GM12878 (cell line): ENCODE measurements at regions not wholly inside any gene's neighbourhood (a gene's known extent, or its start where the extent isn't known, plus 50 kb on each side); places are given as distances from the start of the nearest gene placed in this dataset.

Experiments used
- ATAC-seq: fragments of 200-7000 bp; cut with Tn5 transposase; 3 replicates; pipeline ENCODE4 v1.9.1; 2020; ENCODE audit warnings: mild to moderate bottlenecking, moderate library complexity
- BruUV-seq: library from RNA; stranded (reverse); fragments of 400-500 nt; replicated peaks from 2 replicates; lab custom pipeline; 2021; lab: Mats Ljungman, UMichigan
- CTCF ChIA-PET: fragments of 300-600 bp; sonication (Branson Sonifier 250); formaldehyde crosslinking; extraction: SDS; loops from one replicate; lab custom pipeline; 2021; ENCODE audit warnings: inconsistent platforms; lab: Yijun Ruan, JAX
- POLR2A ChIA-PET: fragments of 350-600 bp; formaldehyde crosslinking; extraction: SDS; loops from one replicate; lab custom pipeline; 2021; ENCODE audit warnings: inconsistent platforms; lab: Charles Lee
- RAD21 ChIA-PET: fragments of 300-600 bp; sonication (Branson Sonifier 250); formaldehyde crosslinking; loops from one replicate; lab custom pipeline; 2023; ENCODE audit warnings: antibody characterized with exemption; ENCODE audit not compliant: unreplicated experiment; lab: Charles Lee
- SMC1A ChIA-PET: fragments of 300-600 bp; sonication (Branson Sonifier 250); formaldehyde crosslinking; loops from one replicate; lab custom pipeline; 2023; ENCODE audit not compliant: unreplicated experiment, uncharacterized antibody; lab: Charles Lee
- DNase-seq: peaks from one replicate; pipeline ENCODE4 v3.0.0-alpha.2; 2011; ENCODE audit warnings: low read depth, low spot score
- FAIRE-seq: peaks from 3 replicates; lab custom pipeline; 2011; peaks lifted over from hg19 to GRCh38; lab: Jason Lieb, UNC
- H2AFZ ChIP-seq: 2 replicates; pipeline ENCODE4 v1.6.0; 2011; ENCODE audit warnings: low read depth, low read length, control low read depth; ENCODE audit not compliant: control insufficient read depth
- H3K27ac ChIP-seq: 2 replicates; pipeline ENCODE4 v1.5.1; 2011; ENCODE audit warnings: control low read depth; ENCODE audit not compliant: control insufficient read depth, insufficient read depth
- H3K27me3 ChIP-seq, 2 experiments: replicated peaks in 1 of 2; 2 replicates each; pipeline versions ENCODE4 v1.6.0 to v1.6.1; 2011; ENCODE audit warnings: low read length in 1 of 2; ENCODE audit not compliant: control insufficient read depth in 2 of 2, insufficient read depth in 2 of 2
- H3K36me3 ChIP-seq, 2 experiments: 2 replicates each; pipeline ENCODE4 v1.5.1; 2011; ENCODE audit warnings: low read length in 1 of 2; ENCODE audit not compliant: control insufficient read depth in 2 of 2, insufficient read depth in 2 of 2
- H3K4me1 ChIP-seq: 2 replicates; pipeline ENCODE4 v1.6.1; 2011; ENCODE audit warnings: mild to moderate bottlenecking, low read length, moderate library complexity, mixed read lengths; ENCODE audit not compliant: control insufficient read depth, insufficient read depth
- H3K4me2 ChIP-seq: 2 replicates; pipeline ENCODE4 v1.6.0; 2011; ENCODE audit warnings: control low read depth; ENCODE audit not compliant: control insufficient read depth, insufficient read depth
- H3K4me3 ChIP-seq: fragments of 200-600 bp; sonication (generic); 2 replicates; pipeline ENCODE4 v1.5.1; 2016
- H3K79me2 ChIP-seq: 2 replicates; pipeline ENCODE4 v1.6.0; 2011; ENCODE audit warnings: low read length; ENCODE audit not compliant: control insufficient read depth, insufficient read depth
- H3K9ac ChIP-seq: 2 replicates; pipeline ENCODE4 v1.8.0; 2011; ENCODE audit warnings: low read length, control low read depth, mixed read lengths; ENCODE audit not compliant: control insufficient read depth, insufficient read depth
- H3K9me3 ChIP-seq: replicated peaks from 3 replicates; pipeline ENCODE4 v1.5.1; 2011; ENCODE audit warnings: mild to moderate bottlenecking, low read length; ENCODE audit not compliant: control insufficient read depth, insufficient read depth
- H4K20me1 ChIP-seq: 2 replicates; pipeline ENCODE4 v1.6.0; 2011; ENCODE audit not compliant: control insufficient read depth, insufficient read depth
- BRCA1 ChIP-seq: IDR thresholded peaks from 2 replicates; pipeline ENCODE4 v1.6.1; 2011; ENCODE audit warnings: low read depth, low read length, improper control_type of control experiment
- CBX5 ChIP-seq: sonication (generic); IDR thresholded peaks from 2 replicates; pipeline ENCODE4 v1.6.1; 2016; ENCODE audit warnings: low read depth, moderate library complexity, mild to moderate bottlenecking, inconsistent platforms
- EGR1 ChIP-seq, 2 experiments: IDR thresholded peaks; 1 replicate in 1 of 2; 2 replicates in 1 of 2; pipeline ENCODE4 v1.6.1; 2011 to 2012; ENCODE audit warnings: low read depth in 2 of 2, low read length in 2 of 2, borderline replicate concordance in 1 of 2, mild to moderate bottlenecking in 1 of 2, moderate library complexity in 1 of 2
- FOS ChIP-seq: IDR thresholded peaks from 3 replicates; pipeline ENCODE4 v1.6.1; 2011; ENCODE audit warnings: borderline replicate concordance; ENCODE audit not compliant: insufficient read length; ENCODE audit errors: extremely low read depth
- HCFC1 ChIP-seq: fragments of 150-350 bp; IDR thresholded peaks from 2 replicates; pipeline ENCODE4 v1.6.1; 2014; ENCODE audit warnings: low read length
- HDAC2 ChIP-seq: fragments of 200-600 bp; sonication (generic); IDR thresholded peaks from 2 replicates; pipeline ENCODE4 v1.6.1; 2017
- MLLT1 ChIP-seq: fragments of 450-650 bp; IDR thresholded peaks from 2 replicates; pipeline ENCODE4 v1.6.1; 2016; ENCODE audit warnings: mild to moderate bottlenecking
- MYC ChIP-seq: IDR thresholded peaks from 2 replicates; pipeline ENCODE4 v1.6.1; 2011; ENCODE audit warnings: mild to moderate bottlenecking, low read length, moderate library complexity, inconsistent platforms; ENCODE audit not compliant: insufficient read depth, insufficient replicate concordance, insufficient read length, severe bottlenecking
- PBX3 ChIP-seq: IDR thresholded peaks from 2 replicates; pipeline ENCODE4 v1.6.1; 2011; ENCODE audit warnings: mild to moderate bottlenecking, low read depth, low read length, moderate library complexity; ENCODE audit not compliant: insufficient replicate concordance
- RBBP5 ChIP-seq: fragments of 200-600 bp; sonication (generic); conservative IDR thresholded peaks from 2 replicates; pipeline ENCODE4 v1.6.1; 2016
- RFX5 ChIP-seq: IDR thresholded peaks from 2 replicates; pipeline ENCODE4 v1.6.1; 2011; ENCODE audit warnings: low read depth, low read length, improper control_type of control experiment
- SMARCA5 ChIP-seq: fragments of 450-650 bp; IDR thresholded peaks from 2 replicates; pipeline ENCODE4 v1.6.1; 2017; ENCODE audit warnings: mild to moderate bottlenecking
- SREBF1 ChIP-seq: IDR thresholded peaks from 2 replicates; pipeline ENCODE4 v1.6.1; 2012; ENCODE audit warnings: mild to moderate bottlenecking, low read length
- SREBF2 ChIP-seq: IDR thresholded peaks from 2 replicates; pipeline ENCODE4 v1.6.1; 2012; ENCODE audit warnings: mild to moderate bottlenecking, low read length
- YY1 ChIP-seq: IDR thresholded peaks from 2 replicates; pipeline ENCODE4 v1.6.1; 2011; ENCODE audit warnings: low read depth, mild to moderate bottlenecking, low read length
- WGBS: methylation state at CpG from one replicate; pipeline ENCODE4 v1.1.6; 2016; ENCODE audit warnings: low lambda C conversion rate; ENCODE audit not compliant: insufficient replicate concordance, insufficient coverage; ENCODE audit errors: missing lambda C conversion rate; 5-methylcytosine and 5-hydroxymethylcytosine counted together
- in situ Hi-C: fragments of 300-500 bp; cut with MboI; formaldehyde crosslinking; loops from 9 replicates; pipeline ENCODE4 v1.14.3; 2018; ENCODE audit warnings: mixed read lengths
- intact Hi-C: fragments of 100-400 bp; cut with micrococcal nuclease; formaldehyde crosslinking; loops from one replicate; pipeline ENCODE4 v1.14.2; 2022; ENCODE audit not compliant: unreplicated experiment
- TF ChIP-seq, protein P1 (sequence below): IDR thresholded peaks from 2 replicates; pipeline ENCODE4 v1.6.1; 2012; ENCODE audit warnings: low read depth, low read length, improper control_type of control experiment

DNA sequence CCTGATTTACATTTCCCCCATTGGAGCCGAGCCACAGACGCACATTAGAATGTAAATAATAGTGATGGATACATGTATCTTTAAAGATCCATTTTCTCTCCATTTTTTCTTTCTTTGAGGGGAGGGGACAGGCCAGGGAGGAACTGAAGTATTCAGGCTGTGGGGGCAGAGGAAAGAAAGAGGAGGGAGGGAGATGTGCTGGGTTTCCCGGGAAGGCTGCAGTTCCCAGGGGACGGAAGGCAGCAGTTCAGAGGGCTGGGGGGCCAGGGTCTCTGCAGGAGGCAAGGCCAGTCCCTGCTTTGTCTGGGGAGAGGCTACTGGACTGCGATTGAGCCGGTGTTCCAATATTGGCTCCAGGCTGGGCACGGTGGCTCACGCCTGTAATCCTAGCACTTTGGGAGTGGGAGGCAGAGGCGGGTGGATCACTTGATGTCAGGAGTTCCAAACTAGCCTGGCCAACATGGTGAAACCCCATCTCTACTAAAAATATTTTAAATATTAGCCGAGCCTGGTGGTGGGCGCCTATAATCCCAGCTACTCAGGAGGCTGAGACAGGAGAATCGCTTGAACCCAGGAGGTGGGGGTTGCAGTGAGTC, 94.2 kb upstream of the LHX1 start:
- FAIRE-seq (no peak), DNase-seq (no peak), ATAC-seq (no peak)
- no peaks in the 10 kb centered on the region for H4K20me1 ChIP-seq
- no peaks in the 10 kb centered on the region for H3K4me1 ChIP-seq
- 0 out of 4 replicates have a peak, but pooled peaks cover 0 to 3% of the 10 kb centered on the region in 2 experiments for H3K27me3 ChIP-seq
- H3K36me3 ChIP-seq: no peaks in the 10 kb centered on the region
- no peaks in the 10 kb centered on the region for H3K79me2 ChIP-seq
- no peak overlapping the region for H3K4me2 ChIP-seq
- ChIA-PET CTCF (no interaction called here), RAD21 (no interaction called here), POLR2A (no interaction called here), SMC1A (no interaction called here)
- in situ Hi-C loops (no loop called here), intact Hi-C loops (no loop called here)
- no TSS peak for BruUV-seq
- H2AFZ ChIP-seq: no peak overlapping the region
- no peak overlapping the region for H3K9ac ChIP-seq
- 63% methylated on average over 12 of the region's 12 CpGs for WGBS
- H3K4me3 ChIP-seq: no peak overlapping the region
- H3K9me3 ChIP-seq: no peaks in the 10 kb centered on the region
- no peak overlapping the region for H3K27ac ChIP-seq
- no peak for TF ChIP-seq PBX3
- TF ChIP-seq HDAC2: no peak
- no peak for TF ChIP-seq YY1

DNA sequence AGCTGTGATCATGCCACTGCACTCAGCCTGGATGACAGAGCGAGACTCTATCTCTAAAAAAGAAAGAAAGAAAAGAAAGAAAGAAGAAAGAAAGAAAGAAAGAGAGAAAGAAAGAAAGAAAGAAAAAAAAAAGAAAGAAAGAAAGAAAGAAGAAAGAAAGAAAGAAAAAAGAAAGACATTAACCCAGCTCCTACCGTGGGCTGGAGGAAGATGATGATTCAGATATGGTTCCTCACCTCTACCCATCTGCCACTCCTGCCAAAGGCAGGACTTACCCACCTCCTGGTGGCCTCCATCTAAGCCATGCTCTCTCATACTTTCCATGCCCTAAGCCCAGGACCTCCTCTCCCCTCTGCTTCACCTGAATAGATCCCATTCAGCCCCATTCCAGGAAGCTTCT, 93.3 kb upstream of the LHX1 start:
- DNase-seq (no peak), FAIRE-seq (no peak), ATAC-seq (no peak)
- Histone ChIP-seq H3K9ac (no peak overlapping the region), H3K27me3 (0 out of 4 replicates have a peak, but pooled peaks cover 0 to 3% of the 10 kb centered on the region in 2 experiments), H3K27ac (no peak overlapping the region), H3K4me1 (no peaks in the 10 kb centered on the region), H3K36me3 (no peaks in the 10 kb centered on the region), H4K20me1 (no peaks in the 10 kb centered on the region), H3K79me2 (no peaks in the 10 kb centered on the region), H3K9me3 (no peaks in the 10 kb centered on the region), H3K4me2 (no peak overlapping the region), H2AFZ (no peak overlapping the region), H3K4me3 (no peak overlapping the region)
- SMC1A ChIA-PET: no interaction called here
- POLR2A ChIA-PET: no interaction called here
- 25% methylated on average over 2 of the region's 2 CpGs for WGBS
- no TSS peak for BruUV-seq
- CTCF ChIA-PET: no interaction called here
- RAD21 ChIA-PET: no interaction called here
- in situ Hi-C loops: no loop called here
- TF ChIP-seq EGR1 (IDR thresholded peaks at IDR 0.05; ENCODE audit: borderline replicate concordance in 1 of 2, low read depth in 2 of 2, low read length in 2 of 2) (no peak), BRCA1 (no peak), MLLT1 (no peak), MYC (no peak), SMARCA5 (no peak), HCFC1 (no peak), SREBF1 (no peak), FOS (no peak), CBX5 (no peak), RFX5 (no peak), SREBF2 (no peak), RBBP5 (no peak)
- TF ChIP-seq, protein P1, sequence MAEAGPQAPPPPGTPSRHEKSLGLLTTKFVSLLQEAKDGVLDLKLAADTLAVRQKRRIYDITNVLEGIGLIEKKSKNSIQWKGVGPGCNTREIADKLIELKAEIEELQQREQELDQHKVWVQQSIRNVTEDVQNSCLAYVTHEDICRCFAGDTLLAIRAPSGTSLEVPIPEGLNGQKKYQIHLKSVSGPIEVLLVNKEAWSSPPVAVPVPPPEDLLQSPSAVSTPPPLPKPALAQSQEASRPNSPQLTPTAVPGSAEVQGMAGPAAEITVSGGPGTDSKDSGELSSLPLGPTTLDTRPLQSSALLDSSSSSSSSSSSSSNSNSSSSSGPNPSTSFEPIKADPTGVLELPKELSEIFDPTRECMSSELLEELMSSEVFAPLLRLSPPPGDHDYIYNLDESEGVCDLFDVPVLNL: no peak
- TF ChIP-seq, all 136 proteins: peak for 0
- intact Hi-C loops: no loop called here
